ENCODE measurements at regions not wholly inside any gene's neighbourhood (a gene's known extent, or its start where the extent isn't known, plus 50 kb on each side); places are given as distances from the start of the nearest gene placed in this dataset.

GRCh38 chr1:55428944-55429931 lies 214.1 kb upstream of the USP24 start:
- H3K9me3 ChIP-seq (ENCODE audit: control insufficient read depth, low read length) = no peaks in the 10 kb centered on the region
- no peaks in the 10 kb centered on the region for H3K9me3 Mint-ChIP-seq
- no peak for TF ChIP-seq CTCF (conservative IDR thresholded peaks at IDR 0.05)
- H3K4me1 Mint-ChIP-seq = peaks cover 7% of the 10 kb centered on the region
- no peak overlapping the region for H3K27ac ChIP-seq (ENCODE audit: low read depth, low read length)
- H3K4me3 Mint-ChIP-seq = no peak overlapping the region
- DNase-seq = peak; percentile 65
- H3K27me3 ChIP-seq (ENCODE audit: control insufficient read depth, insufficient read depth, low read length, poor library complexity, severe bottlenecking) = no peaks in the 10 kb centered on the region
- no peaks in the 10 kb centered on the region for H3K36me3 ChIP-seq (ENCODE audit: control insufficient read depth, insufficient read depth, low read length)
- peaks cover 3% of the 10 kb centered on the region for H3K4me1 ChIP-seq (ENCODE audit: control insufficient read depth, insufficient read depth, low read length)
- H3K9ac ChIP-seq (ENCODE audit: extremely low read depth, low read length, poor library complexity, severe bottlenecking) = no peak overlapping the region
- H3K27me3 Mint-ChIP-seq (ENCODE audit: insufficient read depth) = peaks cover 6% of the 10 kb centered on the region
- H3K27ac Mint-ChIP-seq = peak overlapping the region; percentile 37
- no peak overlapping the region for H3K4me3 ChIP-seq (ENCODE audit: low read length)
- WGBS, 2 experiments (ENCODE audit: insufficient coverage in 1 of 2, insufficient read length in 1 of 2) = 88 to 89% methylated on average over 8 to 9 of the region's 9 CpGs
- no peaks in the 10 kb centered on the region for H3K36me3 Mint-ChIP-seq (ENCODE audit: low read depth)

- Mint-ChIP-seq H3K36me3 (ENCODE audit: low read depth) (no peaks in the 10 kb centered on the region), H3K4me3 (no peak overlapping the region), H3K4me1 (peaks cover 7% of the 10 kb centered on the region), H3K27me3 (ENCODE audit: insufficient read depth) (peaks cover 2% of the 10 kb centered on the region), H3K9me3 (no peaks in the 10 kb centered on the region), H3K27ac (no peak overlapping the region)
- no peaks in the 10 kb centered on the region for H3K36me3 ChIP-seq (ENCODE audit: control insufficient read depth, insufficient read depth, low read length)
- H3K4me3 ChIP-seq (ENCODE audit: low read length) = no peak overlapping the region
- H3K9me3 ChIP-seq (ENCODE audit: control insufficient read depth, low read length) = no peaks in the 10 kb centered on the region
- DNase-seq = no peak
- 76 to 92% methylated on average over 3 to 4 of the region's 4 CpGs for WGBS, 2 experiments (ENCODE audit: insufficient coverage in 1 of 2, insufficient read length in 1 of 2)
- peaks cover 3% of the 10 kb centered on the region for H3K4me1 ChIP-seq (ENCODE audit: control insufficient read depth, insufficient read depth, low read length)
- no peak for TF ChIP-seq CTCF (conservative IDR thresholded peaks at IDR 0.05)
- H3K9ac ChIP-seq (ENCODE audit: extremely low read depth, low read length, poor library complexity, severe bottlenecking) = no peak overlapping the region
- H3K27ac ChIP-seq (ENCODE audit: low read depth, low read length) = no peak overlapping the region
- H3K27me3 ChIP-seq (ENCODE audit: control insufficient read depth, insufficient read depth, low read length, poor library complexity, severe bottlenecking) = no peaks in the 10 kb centered on the region
Measured at GRCh38 chr1:55428231-55428630, 213.1 kb upstream of the USP24 start.

GRCh38 chr1:55427606-55428005 lies 212.4 kb upstream of the USP24 start:
- Mint-ChIP-seq H3K4me3 (no peak overlapping the region), H3K27ac (no peak overlapping the region), H3K9me3 (no peaks in the 10 kb centered on the region), H3K4me1 (peaks cover 7% of the 10 kb centered on the region), H3K36me3 (ENCODE audit: low read depth) (no peaks in the 10 kb centered on the region), H3K27me3 (ENCODE audit: insufficient read depth) (no peaks in the 10 kb centered on the region)
- Histone ChIP-seq H3K9ac (ENCODE audit: extremely low read depth, low read length, poor library complexity, severe bottlenecking) (no peak overlapping the region), H3K27me3 (ENCODE audit: control insufficient read depth, insufficient read depth, low read length, poor library complexity, severe bottlenecking) (no peaks in the 10 kb centered on the region), H3K36me3 (ENCODE audit: control insufficient read depth, insufficient read depth, low read length) (no peaks in the 10 kb centered on the region), H3K4me1 (ENCODE audit: control insufficient read depth, insufficient read depth, low read length) (peaks cover 3% of the 10 kb centered on the region), H3K9me3 (ENCODE audit: control insufficient read depth, low read length) (no peaks in the 10 kb centered on the region), H3K4me3 (ENCODE audit: low read length) (no peak overlapping the region), H3K27ac (ENCODE audit: low read depth, low read length) (no peak overlapping the region)
- 93 to 100% methylated on average over 4 of the region's 4 CpGs for WGBS, 2 experiments (ENCODE audit: insufficient coverage in 1 of 2, insufficient read length in 1 of 2)
- TF ChIP-seq CTCF (conservative IDR thresholded peaks at IDR 0.05) = no peak
- DNase-seq = no peak

Measured in endodermal cell (in vitro differentiated cells).